ENCODE measurements at regions not wholly inside any gene's neighbourhood (a gene's known extent, or its start where the extent isn't known, plus 50 kb on each side); places are given as distances from the start of the nearest gene placed in this dataset.
"Not testable (repeated sequence)": the region's sequence is repeated elsewhere in the genome, so short reads cannot be mapped to it uniquely, and the experiment has no call there.

DNA sequence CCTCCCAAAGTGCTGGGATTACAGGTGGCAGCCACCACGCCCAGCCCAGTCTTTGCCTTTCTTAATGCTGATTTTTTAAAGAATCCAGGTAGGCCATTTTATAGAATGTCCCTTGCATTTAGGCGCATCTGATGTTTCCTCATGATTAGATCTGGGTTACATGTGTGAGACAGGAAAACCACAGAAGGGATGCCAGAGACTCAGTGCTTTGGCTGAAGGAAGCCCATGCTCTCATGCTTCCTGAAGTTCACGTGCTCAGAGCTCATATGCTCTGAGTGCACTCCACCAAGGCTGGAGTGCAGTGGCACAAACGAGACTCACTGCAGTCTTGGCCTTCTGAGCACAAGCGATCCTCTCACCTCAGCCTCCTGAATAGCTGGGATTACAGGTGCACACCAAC is 411.5 kb upstream of the DEFB115 start:
- TF ChIP-seq, protein P1, sequence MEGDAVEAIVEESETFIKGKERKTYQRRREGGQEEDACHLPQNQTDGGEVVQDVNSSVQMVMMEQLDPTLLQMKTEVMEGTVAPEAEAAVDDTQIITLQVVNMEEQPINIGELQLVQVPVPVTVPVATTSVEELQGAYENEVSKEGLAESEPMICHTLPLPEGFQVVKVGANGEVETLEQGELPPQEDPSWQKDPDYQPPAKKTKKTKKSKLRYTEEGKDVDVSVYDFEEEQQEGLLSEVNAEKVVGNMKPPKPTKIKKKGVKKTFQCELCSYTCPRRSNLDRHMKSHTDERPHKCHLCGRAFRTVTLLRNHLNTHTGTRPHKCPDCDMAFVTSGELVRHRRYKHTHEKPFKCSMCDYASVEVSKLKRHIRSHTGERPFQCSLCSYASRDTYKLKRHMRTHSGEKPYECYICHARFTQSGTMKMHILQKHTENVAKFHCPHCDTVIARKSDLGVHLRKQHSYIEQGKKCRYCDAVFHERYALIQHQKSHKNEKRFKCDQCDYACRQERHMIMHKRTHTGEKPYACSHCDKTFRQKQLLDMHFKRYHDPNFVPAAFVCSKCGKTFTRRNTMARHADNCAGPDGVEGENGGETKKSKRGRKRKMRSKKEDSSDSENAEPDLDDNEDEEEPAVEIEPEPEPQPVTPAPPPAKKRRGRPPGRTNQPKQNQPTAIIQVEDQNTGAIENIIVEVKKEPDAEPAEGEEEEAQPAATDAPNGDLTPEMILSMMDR (IDR thresholded peaks at IDR 0.05; ENCODE audit: low read length): not testable (repeated sequence)
- not testable (repeated sequence) for TF ChIP-seq EZH2 (IDR thresholded peaks at IDR 0.05; ENCODE audit: borderline replicate concordance, low read length)

All from OCI-LY1 (cell line).